K562 (cell line): ENCODE measurements at regions not wholly inside any gene's neighbourhood (a gene's known extent, or its start where the extent isn't known, plus 50 kb on each side); places are given as distances from the start of the nearest gene placed in this dataset.

Experiments used
- ATAC-seq: fragments of 200-7000 bp; cut with Tn5 transposase; 3 replicates; pipeline ENCODE4 v1.9.1; 2020; ENCODE audit warnings: moderate library complexity
- BruUV-seq: library from RNA; stranded (reverse); fragments of 400-500 nt; replicated peaks from 2 replicates; lab custom pipeline; 2021; lab: Mats Ljungman, UMichigan
- CTCF ChIA-PET: fragments of 300-600 bp; formaldehyde crosslinking; extraction: SDS; loops from one replicate; lab custom pipeline; 2021; ENCODE audit warnings: low intra/inter-chr PET ratio; lab: Yijun Ruan, JAX
- POLR2A ChIA-PET: fragments of 300-600, 350-650 bp; sonication (Branson Sonifier 250); formaldehyde crosslinking; extraction: SDS; loops from one replicate; lab custom pipeline; 2021; ENCODE audit warnings: antibody characterized with exemption, inconsistent platforms; lab: Yijun Ruan, JAX
- DNase-seq, 4 experiments: peaks; one replicate each; pipeline versions ENCODE4 v3.0.0 to v3.0.0-alpha.2; 2011 to 2018; ENCODE audit warnings: low spot score in 3 of 4, mixed read lengths in 3 of 4; ENCODE audit errors: extremely low read depth in 1 of 4
- FAIRE-seq: peaks from 2 replicates; lab custom pipeline; 2011; peaks lifted over from hg19 to GRCh38; lab: Jason Lieb, UNC
- H2AFZ ChIP-seq: 2 replicates; pipeline ENCODE4 v1.6.0; 2011; ENCODE audit warnings: low read depth, low read length, control low read depth, inconsistent platforms
- H3K27ac ChIP-seq: fragments of 200-600 bp; 3 replicates; pipeline ENCODE4 v1.8.0; 2011; ENCODE audit warnings: low read depth, mild to moderate bottlenecking, control low read depth, inconsistent platforms, low read length, moderate library complexity, mixed read lengths; ENCODE audit errors: extremely low read depth
- H3K27me3 ChIP-seq, 2 experiments: fragments of 300-600 bp in 1 of 2; 2 replicates in 1 of 2; 3 replicates in 1 of 2; pipeline versions ENCODE4 v1.6.0 to v1.8.0; 2011; ENCODE audit warnings: inconsistent platforms in 2 of 2, low read length in 2 of 2, mild to moderate bottlenecking in 1 of 2, mixed read lengths in 1 of 2, moderate library complexity in 1 of 2; ENCODE audit not compliant: control insufficient read depth in 2 of 2, insufficient read depth in 2 of 2
- H3K36me3 ChIP-seq: fragments of 300-600 bp; 3 replicates; pipeline ENCODE4 v1.8.0; 2011; ENCODE audit warnings: mild to moderate bottlenecking, low read length, inconsistent platforms; ENCODE audit not compliant: control insufficient read depth, insufficient read depth
- H3K4me1 ChIP-seq, 2 experiments: fragments of 200-600 bp in 1 of 2; replicated peaks in 1 of 2; 2 replicates in 1 of 2; 3 replicates in 1 of 2; pipeline versions ENCODE4 v1.5.1 to v1.8.0; 2011; ENCODE audit warnings: inconsistent platforms in 2 of 2, low read length in 2 of 2, mild to moderate bottlenecking in 1 of 2, mixed read lengths in 1 of 2, moderate library complexity in 1 of 2; ENCODE audit not compliant: control insufficient read depth in 2 of 2, insufficient read depth in 2 of 2
- H3K4me2 ChIP-seq: 2 replicates; pipeline ENCODE4 v1.6.1; 2011; ENCODE audit warnings: low read length, control low read depth, inconsistent platforms, mixed read lengths; ENCODE audit not compliant: insufficient read depth
- H3K4me3 ChIP-seq: fragments of 200-600 bp; sonication (generic), shearing (Covaris generic); 2 replicates; pipeline ENCODE4 v1.5.1; 2016; ENCODE audit warnings: control low read depth, inconsistent platforms
- H3K79me2 ChIP-seq: fragments of 200-600 bp; 3 replicates; pipeline ENCODE4 v1.8.0; 2011; ENCODE audit warnings: low read length, inconsistent platforms; ENCODE audit not compliant: control insufficient read depth, insufficient read depth
- H3K9ac ChIP-seq, 2 experiments: 2 replicates each; pipeline versions ENCODE4 v1.6.0 to v1.6.1; 2011; ENCODE audit warnings: low read depth in 2 of 2, low read length in 2 of 2, control low read depth in 1 of 2, inconsistent platforms in 1 of 2, mild to moderate bottlenecking in 1 of 2, mixed read lengths in 1 of 2; ENCODE audit not compliant: insufficient read depth in 1 of 2
- H3K9me1 ChIP-seq: one replicate; pipeline ENCODE4 v1.6.0; 2011; ENCODE audit warnings: inconsistent platforms, mild to moderate bottlenecking, low read length, moderate library complexity; ENCODE audit not compliant: control insufficient read depth, insufficient read depth
- H3K9me3 ChIP-seq: replicated peaks from 2 replicates; pipeline ENCODE4 v1.5.1; 2011; ENCODE audit warnings: low read depth, low read length, inconsistent platforms; ENCODE audit not compliant: control insufficient read depth, insufficient read depth
- H4K20me1 ChIP-seq: replicated peaks from 2 replicates; pipeline ENCODE4 v1.6.1; 2011; ENCODE audit warnings: low read length, inconsistent platforms, mixed read lengths; ENCODE audit not compliant: control insufficient read depth, insufficient read depth
- ATF1 ChIP-seq, 2 experiments: fragments of 450-650 bp in 1 of 2; IDR thresholded peaks; 2 replicates each; pipeline ENCODE4 v1.6.1; 2016; ENCODE audit warnings: missing compliant biosample characterization in 1 of 2, missing genetic modification characterization in 1 of 2
- ELK3 ChIP-seq: fragments of 450-650 bp; formaldehyde crosslinking; IDR thresholded peaks from 2 replicates; pipeline ENCODE4 v1.4.0; 2020; ENCODE audit warnings: mild to moderate bottlenecking
- GTF2E2 ChIP-seq: fragments of 200-800 bp; sonication (Bioruptor generic); IDR thresholded peaks from 2 replicates; pipeline ENCODE4 v1.6.1; 2016; ENCODE audit warnings: missing genetic modification characterization, missing compliant biosample characterization
- MCM3 ChIP-seq: fragments of 450-650 bp; IDR thresholded peaks from 2 replicates; pipeline ENCODE4 v1.6.1; 2016
- PCBP2 ChIP-seq: fragments of 200-400 bp; formaldehyde crosslinking; IDR thresholded peaks from 2 replicates; pipeline ENCODE4 v1.6.1; 2018; ENCODE audit warnings: low read length, low read depth, mild to moderate bottlenecking, moderate library complexity; ENCODE audit not compliant: poor library complexity, severe bottlenecking
- RFX5 ChIP-seq: IDR thresholded peaks from 2 replicates; pipeline ENCODE4 v1.6.1; 2011; ENCODE audit warnings: low read depth, mild to moderate bottlenecking, improper control_type of control experiment, low read length
- ZBTB40 ChIP-seq, 2 experiments: fragments of 450-650 bp in 1 of 2; sonication (generic) in 1 of 2; formaldehyde crosslinking in 1 of 2; IDR thresholded peaks; 2 replicates each; pipeline versions ENCODE4 v1.7.1 to v1.9.0; 2016 to 2022; ENCODE audit warnings: inconsistent platforms in 1 of 2, mild to moderate bottlenecking in 1 of 2, missing genetic modification reagents in 1 of 2
- ZNF444 ChIP-seq: fragments of 250-450 bp; sonication (Bioruptor Pico); IDR thresholded peaks from 2 replicates; pipeline ENCODE4 v1.4.0; 2020; ENCODE audit warnings: mild to moderate bottlenecking, moderate library complexity
- WGBS: fragments of 100-300 bp; shearing (Covaris generic); methylation state at CpG from one replicate; pipeline ENCODE4 v1.1.6; 2016; ENCODE audit warnings: low coverage, mixed read lengths; ENCODE audit not compliant: insufficient coverage; ENCODE audit errors: missing lambda C conversion rate; 5-methylcytosine and 5-hydroxymethylcytosine counted together
- in situ Hi-C: fragments of 300-500 bp; cut with MboI; formaldehyde crosslinking; loops from 4 replicates; pipeline ENCODE4 v1.15.0; 2018; ENCODE audit warnings: inconsistent platforms, mixed read lengths
- intact Hi-C: fragments of 100-400 bp; cut with micrococcal nuclease; formaldehyde crosslinking; loops from 2 replicates; pipeline ENCODE4 v1.14.2; 2022
- TF ChIP-seq, protein P1 (sequence below): sonication (generic); formaldehyde crosslinking; IDR thresholded peaks from 2 replicates; pipeline ENCODE4 v1.8.1; 2023; ENCODE audit warnings: mild to moderate bottlenecking, missing genetic modification reagents

GRCh38 chr1:189463166-189463565 is 1014.5 kb downstream of the BRINP3 start:
- Histone ChIP-seq H3K4me2 (no peak overlapping the region), H3K9ac (no peak overlapping the region), H3K36me3 (no peaks in the 10 kb centered on the region), H3K27ac (no peak overlapping the region), H3K9me3 (0 out of 2 replicates have a peak, but pooled peaks cover 3% of the 10 kb centered on the region), H4K20me1 (no peaks in the 10 kb centered on the region), H3K79me2 (no peaks in the 10 kb centered on the region), H3K9me1 (no peaks in the 10 kb centered on the region), H3K4me3 (no peak overlapping the region), H3K4me1 (no peaks in the 10 kb centered on the region), H2AFZ (no peak overlapping the region), H3K27me3 (no peaks in the 10 kb centered on the region)
- DNase-seq, result no peak
- intact Hi-C loops, result no loop called here
- in situ Hi-C loops, result no loop called here
- WGBS, result 20% methylated on average over 4 of the region's 4 CpGs
- POLR2A ChIA-PET, result no interaction called here
- CTCF ChIA-PET, result no interaction called here
- no TSS peak for BruUV-seq
- no peak for FAIRE-seq
- ATAC-seq, result no peak
- TF ChIP-seq RFX5 (no peak), ATF1 (CRISPR knock-in tag; IDR thresholded peaks at IDR 0.05) (no peak), ATF1 (tag; IDR thresholded peaks at IDR 0.05) (no peak), PCBP2 (no peak), MCM3 (no peak), GTF2E2 (tag) (no peak), ZBTB40 (IDR thresholded peaks at IDR 0.05) (no peak), ZBTB40 (CRISPR knock-in tag; IDR thresholded peaks at IDR 0.05) (no peak), ELK3 (CRISPR knock-in tag) (no peak), ZNF444 (CRISPR knock-in tag) (no peak)
- TF ChIP-seq, protein P1, sequence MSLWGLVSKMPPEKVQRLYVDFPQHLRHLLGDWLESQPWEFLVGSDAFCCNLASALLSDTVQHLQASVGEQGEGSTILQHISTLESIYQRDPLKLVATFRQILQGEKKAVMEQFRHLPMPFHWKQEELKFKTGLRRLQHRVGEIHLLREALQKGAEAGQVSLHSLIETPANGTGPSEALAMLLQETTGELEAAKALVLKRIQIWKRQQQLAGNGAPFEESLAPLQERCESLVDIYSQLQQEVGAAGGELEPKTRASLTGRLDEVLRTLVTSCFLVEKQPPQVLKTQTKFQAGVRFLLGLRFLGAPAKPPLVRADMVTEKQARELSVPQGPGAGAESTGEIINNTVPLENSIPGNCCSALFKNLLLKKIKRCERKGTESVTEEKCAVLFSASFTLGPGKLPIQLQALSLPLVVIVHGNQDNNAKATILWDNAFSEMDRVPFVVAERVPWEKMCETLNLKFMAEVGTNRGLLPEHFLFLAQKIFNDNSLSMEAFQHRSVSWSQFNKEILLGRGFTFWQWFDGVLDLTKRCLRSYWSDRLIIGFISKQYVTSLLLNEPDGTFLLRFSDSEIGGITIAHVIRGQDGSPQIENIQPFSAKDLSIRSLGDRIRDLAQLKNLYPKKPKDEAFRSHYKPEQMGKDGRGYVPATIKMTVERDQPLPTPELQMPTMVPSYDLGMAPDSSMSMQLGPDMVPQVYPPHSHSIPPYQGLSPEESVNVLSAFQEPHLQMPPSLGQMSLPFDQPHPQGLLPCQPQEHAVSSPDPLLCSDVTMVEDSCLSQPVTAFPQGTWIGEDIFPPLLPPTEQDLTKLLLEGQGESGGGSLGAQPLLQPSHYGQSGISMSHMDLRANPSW (CRISPR knock-in tag), result no peak
